Muscle of leg (tissue), 3 donors: ENCODE measurements at regions not wholly inside any gene's neighbourhood (a gene's known extent, or its start where the extent isn't known, plus 50 kb on each side); places are given as distances from the start of the nearest gene placed in this dataset.

ENCODE experiments used
- DNase-seq: peaks from one replicate; pipeline ENCODE4 v3.0.0; 2013
- H3K27ac ChIP-seq: one replicate; pipeline ENCODE4 v1.5.1; 2013; ENCODE audit warnings: mild to moderate bottlenecking, low read length, control low read depth
- H3K27me3 ChIP-seq: one replicate; pipeline ENCODE4 v1.6.1; 2013; ENCODE audit warnings: low read length; ENCODE audit not compliant: control insufficient read depth, insufficient read depth
- H3K36me3 ChIP-seq: one replicate; pipeline ENCODE4 v1.6.1; 2013; ENCODE audit warnings: low read length; ENCODE audit not compliant: control insufficient read depth, insufficient read depth
- H3K4me1 ChIP-seq: one replicate; pipeline ENCODE4 v1.6.1; 2013; ENCODE audit warnings: low read length; ENCODE audit not compliant: control insufficient read depth, insufficient read depth
- H3K4me3 ChIP-seq: one replicate; pipeline ENCODE4 v1.5.1; 2013; ENCODE audit warnings: low read length, control low read depth
- H3K9me3 ChIP-seq: replicated peaks from 2 replicates; pipeline ENCODE4 v1.6.1; 2013; ENCODE audit warnings: low read depth, low read length; ENCODE audit not compliant: control insufficient read depth
- WGBS: methylation state at CpG from one replicate; pipeline ENCODE4 v1.1.5; 2013; ENCODE audit warnings: missing lambda C conversion rate; ENCODE audit not compliant: insufficient coverage; 5-methylcytosine and 5-hydroxymethylcytosine counted together

GRCh38 chr5:71836559-71837112, 117.6 kb downstream of the CARTPT start:
- Histone ChIP-seq H3K4me3 (no peak overlapping the region), H3K27me3 (no peaks in the 10 kb centered on the region), H3K4me1 (no peaks in the 10 kb centered on the region), H3K36me3 (no peaks in the 10 kb centered on the region), H3K9me3 (no peaks in the 10 kb centered on the region), H3K27ac (no peak overlapping the region)
- peak; percentile 40 for DNase-seq
- WGBS: 86% methylated on average over 1 of the region's 5 CpGs

GRCh38 chr5:71838286-71838685, 119.2 kb downstream of the CARTPT start:
- Histone ChIP-seq H3K36me3 (no peaks in the 10 kb centered on the region), H3K4me1 (no peaks in the 10 kb centered on the region), H3K27me3 (no peaks in the 10 kb centered on the region), H3K4me3 (no peak overlapping the region), H3K27ac (no peak overlapping the region), H3K9me3 (no peaks in the 10 kb centered on the region)
- DNase-seq: no peak
- 56% methylated on average over 1 of the region's 4 CpGs for WGBS

- no peaks in the 10 kb centered on the region for H3K9me3 ChIP-seq
- H3K36me3 ChIP-seq: no peaks in the 10 kb centered on the region
- no peaks in the 10 kb centered on the region for H3K27me3 ChIP-seq
- H3K4me1 ChIP-seq: no peaks in the 10 kb centered on the region
- peak; percentile 36 for DNase-seq
- WGBS: 48% methylated on average over 5 of the region's 6 CpGs
- H3K27ac ChIP-seq: no peak overlapping the region
- H3K4me3 ChIP-seq: no peak overlapping the region
These were observed 120.2 kb downstream of the CARTPT start for GRCh38 chr5:71839096-71839884.

- DNase-seq: no peak
- Histone ChIP-seq H3K36me3 (no peaks in the 10 kb centered on the region), H3K27ac (no peak overlapping the region), H3K4me1 (no peaks in the 10 kb centered on the region), H3K27me3 (no peaks in the 10 kb centered on the region), H3K4me3 (no peak overlapping the region), H3K9me3 (no peaks in the 10 kb centered on the region)
- no CpG with 5 or more reads among the region's 1 CpG for WGBS
These were observed 122.0 kb downstream of the CARTPT start for GRCh38 chr5:71841107-71841506.

GRCh38 chr5:71843111-71843510, 124.0 kb downstream of the CARTPT start:
- Histone ChIP-seq H3K27ac (no peak overlapping the region), H3K4me1 (no peaks in the 10 kb centered on the region), H3K4me3 (no peak overlapping the region), H3K27me3 (no peaks in the 10 kb centered on the region), H3K9me3 (no peaks in the 10 kb centered on the region), H3K36me3 (no peaks in the 10 kb centered on the region)
- no CpG with 5 or more reads among the region's 3 CpGs for WGBS
- no peak for DNase-seq

GRCh38 chr5:71844862-71845261, 125.8 kb downstream of the CARTPT start:
- Histone ChIP-seq H3K4me3 (no peak overlapping the region), H3K9me3 (no peaks in the 10 kb centered on the region), H3K27me3 (no peaks in the 10 kb centered on the region), H3K4me1 (no peaks in the 10 kb centered on the region), H3K27ac (no peak overlapping the region), H3K36me3 (no peaks in the 10 kb centered on the region)
- no peak for DNase-seq
- no CpG with 5 or more reads among the region's 3 CpGs for WGBS

GRCh38 chr5:71859515-71859914, 140.4 kb downstream of the CARTPT start:
- no peak overlapping the region for H3K27ac ChIP-seq
- no peak for DNase-seq
- H3K9me3 ChIP-seq: peaks cover 2% of the 10 kb centered on the region
- H3K27me3 ChIP-seq: no peaks in the 10 kb centered on the region
- H3K4me1 ChIP-seq: no peaks in the 10 kb centered on the region
- H3K4me3 ChIP-seq: no peak overlapping the region
- H3K36me3 ChIP-seq: no peaks in the 10 kb centered on the region
- WGBS: 71% methylated on average over 2 of the region's 4 CpGs

GRCh38 chr5:71860048-71860447, 141.0 kb downstream of the CARTPT start:
- no peaks in the 10 kb centered on the region for H3K36me3 ChIP-seq
- no peak overlapping the region for H3K27ac ChIP-seq
- no peak overlapping the region for H3K4me3 ChIP-seq
- H3K27me3 ChIP-seq: no peaks in the 10 kb centered on the region
- peaks cover 2% of the 10 kb centered on the region for H3K9me3 ChIP-seq
- DNase-seq: no peak
- WGBS: 71% methylated on average over 1 of the region's 3 CpGs
- H3K4me1 ChIP-seq: no peaks in the 10 kb centered on the region

GRCh38 chr5:71861682-71862081, 142.6 kb downstream of the CARTPT start:
- no peak overlapping the region for H3K27ac ChIP-seq
- no peak for DNase-seq
- no peak overlapping the region for H3K4me3 ChIP-seq
- no peaks in the 10 kb centered on the region for H3K27me3 ChIP-seq
- no CpG with 5 or more reads among the region's 1 CpG for WGBS
- no peaks in the 10 kb centered on the region for H3K36me3 ChIP-seq
- no peaks in the 10 kb centered on the region for H3K4me1 ChIP-seq
- peaks cover 2% of the 10 kb centered on the region for H3K9me3 ChIP-seq

- no peaks in the 10 kb centered on the region for H3K36me3 ChIP-seq
- DNase-seq: peak; percentile 69
These were observed 143.0 kb downstream of the CARTPT start for GRCh38 chr5:71862087-71862486.

More at GRCh38 chr5:71862087-71862486, 143.0 kb downstream of the CARTPT start:
- Histone ChIP-seq H3K27me3 (no peaks in the 10 kb centered on the region), H3K9me3 (peaks cover 2% of the 10 kb centered on the region), H3K27ac (no peak overlapping the region), H3K4me3 (no peak overlapping the region), H3K4me1 (no peaks in the 10 kb centered on the region)
- 0% methylated on average over 1 of the region's 1 CpG for WGBS
